Skeletal muscle tissue (tissue), 3 donors: ENCODE measurements at regions not wholly inside any gene's neighbourhood (a gene's known extent, or its start where the extent isn't known, plus 50 kb on each side); places are given as distances from the start of the nearest gene placed in this dataset.

Experiments
- H3K27ac ChIP-seq: one replicate; pipeline ENCODE4 v1.7.0; 2013; ENCODE audit warnings: mild to moderate bottlenecking, low read depth, low read length, inconsistent platforms
- H3K27me3 ChIP-seq, 3 donors: one replicate each; pipeline ENCODE4 v1.7.0; 2013; ENCODE audit warnings: low read length in 3 of 3; ENCODE audit not compliant: control insufficient read depth in 3 of 3, insufficient read depth in 3 of 3
- H3K36me3 ChIP-seq, 3 donors: one replicate each; pipeline ENCODE4 v1.7.0; 2013; ENCODE audit warnings: low read length in 3 of 3; ENCODE audit not compliant: control insufficient read depth in 3 of 3, insufficient read depth in 3 of 3
- H3K4me1 ChIP-seq, 3 donors: one replicate each; pipeline ENCODE4 v1.7.0; 2013; ENCODE audit warnings: low read length in 3 of 3, mild to moderate bottlenecking in 3 of 3; ENCODE audit not compliant: control insufficient read depth in 3 of 3, insufficient read depth in 3 of 3
- H3K4me3 ChIP-seq, 3 donors: one replicate each; pipeline ENCODE4 v1.7.0; 2013; ENCODE audit warnings: low read length in 3 of 3
- H3K9ac ChIP-seq, 3 donors: one replicate each; pipeline ENCODE4 v1.7.0; 2013; ENCODE audit warnings: low read length in 3 of 3, mild to moderate bottlenecking in 3 of 3, moderate library complexity in 2 of 3, low read depth in 1 of 3
- H3K9me3 ChIP-seq, 3 donors: one replicate each; pipeline ENCODE4 v1.7.0; 2013; ENCODE audit warnings: low read length in 3 of 3; ENCODE audit not compliant: control insufficient read depth in 3 of 3
- donor health status: Osteomylitis.

DNA sequence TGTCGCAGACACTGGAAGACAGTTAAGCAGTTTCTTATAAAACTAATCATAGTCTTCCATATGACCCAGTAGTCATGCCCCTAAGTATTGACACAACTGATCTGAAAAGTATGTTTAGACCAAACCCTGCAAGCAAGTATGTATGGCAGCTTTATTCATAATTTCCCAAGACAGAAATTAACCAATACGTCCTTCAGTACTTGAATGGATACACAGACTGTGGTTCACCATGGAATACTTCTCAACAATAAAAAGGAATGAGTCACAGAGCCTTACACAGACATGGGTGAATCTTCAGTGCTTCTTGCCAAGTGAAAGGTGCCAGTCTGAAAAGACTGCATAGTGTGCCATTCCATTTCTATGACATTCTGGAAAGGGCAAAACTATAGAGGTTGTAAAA is 50.2 kb upstream of the AKR1E2 start:
- Histone ChIP-seq H3K27me3 (no peaks in the 10 kb centered on the region), H3K9ac (no peak overlapping the region), H3K27ac (no peak overlapping the region), H3K9me3 (no peaks in the 10 kb centered on the region), H3K4me1 (peaks cover 0 to 5% (median 3%) of the 10 kb centered on the region in 3 donors), H3K36me3 (no peaks in the 10 kb centered on the region), H3K4me3 (no peak overlapping the region)

DNA sequence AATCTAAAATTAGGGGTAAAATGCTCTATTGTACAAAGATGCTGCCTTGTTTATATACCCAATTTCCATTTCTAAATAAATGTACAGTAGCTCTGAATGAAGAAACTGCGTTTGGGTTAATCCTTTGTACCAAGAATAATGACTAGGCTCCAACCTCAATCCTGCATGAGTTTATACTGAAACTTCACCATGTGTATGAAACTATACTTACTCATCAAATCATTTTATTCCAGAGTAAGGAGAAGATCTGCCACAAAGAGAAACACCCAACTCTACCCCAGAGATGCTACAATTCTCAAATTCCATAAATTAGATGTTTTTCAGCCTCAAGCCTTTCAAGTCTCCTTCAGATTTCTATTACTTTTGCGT is 53.8 kb upstream of the AKR1E2 start:
- H3K36me3 ChIP-seq, result no peaks in the 10 kb centered on the region
- peaks cover 9 to 15% (median 9%) of the 10 kb centered on the region in 3 donors for H3K4me1 ChIP-seq
- no peaks in the 10 kb centered on the region for H3K9me3 ChIP-seq
- H3K27me3 ChIP-seq, result no peaks in the 10 kb centered on the region
- no peak overlapping the region for H3K9ac ChIP-seq
- H3K4me3 ChIP-seq, result no peak overlapping the region
- H3K27ac ChIP-seq, result no peak overlapping the region

- Histone ChIP-seq H3K27ac (no peak overlapping the region), H3K36me3 (no peaks in the 10 kb centered on the region), H3K4me1 (peaks cover 9 to 17% (median 10%) of the 10 kb centered on the region in 3 donors), H3K4me3 (no peak overlapping the region), H3K9me3 (no peaks in the 10 kb centered on the region), H3K27me3 (no peaks in the 10 kb centered on the region), H3K9ac (no peak overlapping the region)
Observed at GRCh38 chr10:4771554-4772201, 54.3 kb upstream of the AKR1E2 start.

DNA sequence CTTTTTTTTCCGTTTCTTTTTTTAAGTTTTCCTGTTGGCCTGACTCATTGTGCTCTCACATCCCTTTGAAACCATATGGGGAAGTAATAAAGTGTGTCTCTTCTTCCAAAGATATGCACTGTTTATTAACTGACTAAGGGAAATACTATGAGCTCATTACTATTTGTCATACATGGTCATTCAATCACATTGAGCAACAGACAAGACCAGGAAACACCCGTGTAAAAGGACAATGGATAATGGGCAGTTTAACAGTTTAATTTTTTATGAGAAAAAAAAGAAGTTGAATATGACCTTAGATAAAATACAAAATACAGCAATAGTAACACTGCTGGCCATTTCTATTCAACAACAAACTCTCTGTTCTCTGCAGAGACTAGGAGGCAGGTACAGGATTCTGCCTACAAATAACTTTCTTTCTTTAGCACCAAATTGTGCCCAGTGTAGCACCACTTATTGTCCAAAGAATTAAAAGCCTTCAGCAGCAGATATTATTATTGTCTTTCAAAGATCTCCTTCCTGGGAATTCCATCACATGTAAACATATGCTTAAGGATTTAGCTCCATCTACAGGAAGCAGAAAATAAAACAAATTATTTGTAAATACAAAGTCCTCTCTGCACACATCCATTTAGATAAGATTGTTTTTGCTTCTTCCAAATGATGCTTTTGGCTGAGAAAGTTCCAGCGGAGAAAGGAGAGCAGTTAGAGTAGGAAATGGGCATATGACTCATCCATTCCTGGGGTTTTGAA is 55.0 kb upstream of the AKR1E2 start:
- Histone ChIP-seq H3K27me3 (no peaks in the 10 kb centered on the region), H3K4me3 (no peak overlapping the region), H3K36me3 (no peaks in the 10 kb centered on the region), H3K4me1 (peaks cover 9 to 23% (median 15%) of the 10 kb centered on the region in 3 donors), H3K27ac (no peak overlapping the region), H3K9me3 (no peaks in the 10 kb centered on the region), H3K9ac (no peak overlapping the region)

GRCh38 chr10:4768416-4768815 is 57.6 kb upstream of the AKR1E2 start:
- Histone ChIP-seq H3K9me3 (no peaks in the 10 kb centered on the region), H3K4me1 (peaks cover 9 to 23% (median 15%) of the 10 kb centered on the region in 3 donors), H3K4me3 (no peak overlapping the region), H3K36me3 (no peaks in the 10 kb centered on the region), H3K27ac (no peak overlapping the region), H3K9ac (peak overlapping the region in 1 of 3 donors; percentile 30), H3K27me3 (no peaks in the 10 kb centered on the region)

GRCh38 chr10:4767033-4767814 is 58.8 kb upstream of the AKR1E2 start:
- H3K27me3 ChIP-seq, result no peaks in the 10 kb centered on the region
- no peak overlapping the region for H3K27ac ChIP-seq
- no peak overlapping the region for H3K9ac ChIP-seq
- H3K4me3 ChIP-seq, result no peak overlapping the region
- no peaks in the 10 kb centered on the region for H3K9me3 ChIP-seq
- peaks cover 9 to 23% (median 15%) of the 10 kb centered on the region in 3 donors for H3K4me1 ChIP-seq
- no peaks in the 10 kb centered on the region for H3K36me3 ChIP-seq

GRCh38 chr10:4766454-4766853 is 59.6 kb upstream of the AKR1E2 start:
- Histone ChIP-seq H3K9ac (no peak overlapping the region), H3K4me1 (peaks cover 7 to 23% (median 15%) of the 10 kb centered on the region in 3 donors)

GRCh38 chr10:4765428-4765827 is 60.6 kb upstream of the AKR1E2 start:
- H3K9ac ChIP-seq, result no peak overlapping the region
- H3K4me1 ChIP-seq, result peaks cover 3 to 23% (median 12%) of the 10 kb centered on the region in 3 donors
- no peaks in the 10 kb centered on the region for H3K27me3 ChIP-seq
- H3K4me3 ChIP-seq, result no peak overlapping the region
- no peaks in the 10 kb centered on the region for H3K9me3 ChIP-seq
- H3K27ac ChIP-seq, result no peak overlapping the region
- H3K36me3 ChIP-seq, result no peaks in the 10 kb centered on the region

More at GRCh38 chr10:4766454-4766853, 59.6 kb upstream of the AKR1E2 start:
- Histone ChIP-seq H3K4me3 (no peak overlapping the region), H3K9me3 (no peaks in the 10 kb centered on the region), H3K27me3 (no peaks in the 10 kb centered on the region), H3K27ac (no peak overlapping the region), H3K36me3 (no peaks in the 10 kb centered on the region)

- H3K27ac ChIP-seq, result no peak overlapping the region
- H3K9me3 ChIP-seq, result no peaks in the 10 kb centered on the region
- no peak overlapping the region for H3K4me3 ChIP-seq
- H3K4me1 ChIP-seq, result peaks cover 3 to 23% (median 12%) of the 10 kb centered on the region in 3 donors
- no peak overlapping the region for H3K9ac ChIP-seq
- no peaks in the 10 kb centered on the region for H3K36me3 ChIP-seq
- H3K27me3 ChIP-seq, result no peaks in the 10 kb centered on the region
Observed at GRCh38 chr10:4763960-4764428, 62.0 kb upstream of the AKR1E2 start.
